ENCODE measurements at regions not wholly inside any gene's neighbourhood (a gene's known extent, or its start where the extent isn't known, plus 50 kb on each side); places are given as distances from the start of the nearest gene placed in this dataset.

- no peak for TF ChIP-seq EZH2phosphoT487 (IDR thresholded peaks at IDR 0.05; ENCODE audit: borderline replicate concordance, low read depth, low read length)
- no peak for TF ChIP-seq CTCF (conservative IDR thresholded peaks at IDR 0.05; ENCODE audit: low read length)
- H2AFZ ChIP-seq (ENCODE audit: low read length), result no peak overlapping the region
- no TSS peak for BruUV-seq (replicated peaks)
- no peaks in the 10 kb centered on the region for H3K4me1 ChIP-seq (ENCODE audit: insufficient read depth, low read length, poor library complexity, severe bottlenecking)
- no peak overlapping the region for H3K27ac ChIP-seq (ENCODE audit: low read depth, low read length, poor library complexity, severe bottlenecking)
- CTCF ChIA-PET (ENCODE audit: unreplicated experiment), result no interaction called here
- H3K9me2 ChIP-seq (ENCODE audit: insufficient read depth, low read length), result no peaks in the 10 kb centered on the region
- H3K36me3 ChIP-seq (ENCODE audit: insufficient read depth, low read length), result no peaks in the 10 kb centered on the region
- H3K79me2 ChIP-seq (ENCODE audit: insufficient read depth, low read depth, low read length), result no peaks in the 10 kb centered on the region
- no peak overlapping the region for H3K4me3 ChIP-seq (ENCODE audit: low read depth, low read length, poor library complexity, severe bottlenecking)
- POLR2A ChIA-PET, result interaction anchor here (0.7 kb wide), 2 partner anchors 654 to 1862 kb away, joined by 3 to 4 read pairs; no protein-coding TSS in a partner anchor
- DNase-seq (ENCODE audit: low spot score), result no peak
- intact Hi-C loops (cut with micrococcal nuclease; ENCODE audit: unreplicated experiment), result no loop called here
- no peaks in the 10 kb centered on the region for H3K9me3 ChIP-seq (ENCODE audit: low read length)
- H3K4me2 ChIP-seq (ENCODE audit: low read length), result no peak overlapping the region
- no peaks in the 10 kb centered on the region for H4K20me1 ChIP-seq (ENCODE audit: insufficient read depth, low read length)
Observed at GRCh38 chrX:43513085-43513484, 143.0 kb upstream of the MAOA start.

GRCh38 chrX:43514820-43515219 lies 141.3 kb upstream of the MAOA start:
- intact Hi-C loops (cut with micrococcal nuclease; ENCODE audit: unreplicated experiment), result no loop called here
- CTCF ChIA-PET (ENCODE audit: unreplicated experiment), result no interaction called here

GRCh38 chrX:43522582-43522981 lies 133.5 kb upstream of the MAOA start:
- no peak for TF ChIP-seq EZH2phosphoT487 (IDR thresholded peaks at IDR 0.05; ENCODE audit: borderline replicate concordance, low read depth, low read length)
- TF ChIP-seq CTCF (conservative IDR thresholded peaks at IDR 0.05; ENCODE audit: low read length), result no peak
- no peak overlapping the region for H3K4me2 ChIP-seq (ENCODE audit: low read length)
- H3K27ac ChIP-seq (ENCODE audit: low read depth, low read length, poor library complexity, severe bottlenecking), result no peak overlapping the region
- no peak for DNase-seq (ENCODE audit: low spot score)
- no peaks in the 10 kb centered on the region for H3K36me3 ChIP-seq (ENCODE audit: insufficient read depth, low read length)
- H2AFZ ChIP-seq (ENCODE audit: low read length), result no peak overlapping the region
- no peaks in the 10 kb centered on the region for H3K9me2 ChIP-seq (ENCODE audit: insufficient read depth, low read length)
- CTCF ChIA-PET (ENCODE audit: unreplicated experiment), result no interaction called here
- no TSS peak for BruUV-seq (replicated peaks)
- H3K4me3 ChIP-seq (ENCODE audit: low read depth, low read length, poor library complexity, severe bottlenecking), result no peak overlapping the region
- no peaks in the 10 kb centered on the region for H3K9me3 ChIP-seq (ENCODE audit: low read length)
- intact Hi-C loops (cut with micrococcal nuclease; ENCODE audit: unreplicated experiment), result no loop called here
- no peaks in the 10 kb centered on the region for H3K4me1 ChIP-seq (ENCODE audit: insufficient read depth, low read length, poor library complexity, severe bottlenecking)
- no peaks in the 10 kb centered on the region for H4K20me1 ChIP-seq (ENCODE audit: insufficient read depth, low read length)
- POLR2A ChIA-PET, result no interaction called here
- H3K79me2 ChIP-seq (ENCODE audit: insufficient read depth, low read depth, low read length), result no peaks in the 10 kb centered on the region

More at GRCh38 chrX:43514820-43515219, 141.3 kb upstream of the MAOA start:
- TF ChIP-seq CTCF (conservative IDR thresholded peaks at IDR 0.05; ENCODE audit: low read length) (no peak), EZH2phosphoT487 (IDR thresholded peaks at IDR 0.05; ENCODE audit: borderline replicate concordance, low read depth, low read length) (no peak)
- Histone ChIP-seq H4K20me1 (ENCODE audit: insufficient read depth, low read length) (no peaks in the 10 kb centered on the region), H3K9me2 (ENCODE audit: insufficient read depth, low read length) (no peaks in the 10 kb centered on the region), H3K4me1 (ENCODE audit: insufficient read depth, low read length, poor library complexity, severe bottlenecking) (no peaks in the 10 kb centered on the region), H3K9me3 (ENCODE audit: low read length) (no peaks in the 10 kb centered on the region), H3K4me2 (ENCODE audit: low read length) (no peak overlapping the region), H3K36me3 (ENCODE audit: insufficient read depth, low read length) (no peaks in the 10 kb centered on the region), H3K4me3 (ENCODE audit: low read depth, low read length, poor library complexity, severe bottlenecking) (no peak overlapping the region), H3K79me2 (ENCODE audit: insufficient read depth, low read depth, low read length) (no peaks in the 10 kb centered on the region), H3K27ac (ENCODE audit: low read depth, low read length, poor library complexity, severe bottlenecking) (no peak overlapping the region), H2AFZ (ENCODE audit: low read length) (no peak overlapping the region)
- no TSS peak for BruUV-seq (replicated peaks)
- POLR2A ChIA-PET, result no interaction called here
- no peak for DNase-seq (ENCODE audit: low spot score)
